Loucy (cell line): ENCODE measurements at regions not wholly inside any gene's neighbourhood (a gene's known extent, or its start where the extent isn't known, plus 50 kb on each side); places are given as distances from the start of the nearest gene placed in this dataset.

ENCODE experiments used
- CTCF ChIP-seq: fragments of 200-600 bp; sonication (generic); conservative IDR thresholded peaks from 2 replicates; pipeline ENCODE4 v1.5.1; 2014; ENCODE audit warnings: mild to moderate bottlenecking, antibody characterized with exemption, low read length
- EZH2phosphoT487 ChIP-seq: fragments of 200-600 bp; IDR thresholded peaks from 2 replicates; pipeline ENCODE4 v1.6.1; 2018; ENCODE audit warnings: antibody characterized with exemption, mild to moderate bottlenecking, moderate library complexity, borderline replicate concordance

DNA sequence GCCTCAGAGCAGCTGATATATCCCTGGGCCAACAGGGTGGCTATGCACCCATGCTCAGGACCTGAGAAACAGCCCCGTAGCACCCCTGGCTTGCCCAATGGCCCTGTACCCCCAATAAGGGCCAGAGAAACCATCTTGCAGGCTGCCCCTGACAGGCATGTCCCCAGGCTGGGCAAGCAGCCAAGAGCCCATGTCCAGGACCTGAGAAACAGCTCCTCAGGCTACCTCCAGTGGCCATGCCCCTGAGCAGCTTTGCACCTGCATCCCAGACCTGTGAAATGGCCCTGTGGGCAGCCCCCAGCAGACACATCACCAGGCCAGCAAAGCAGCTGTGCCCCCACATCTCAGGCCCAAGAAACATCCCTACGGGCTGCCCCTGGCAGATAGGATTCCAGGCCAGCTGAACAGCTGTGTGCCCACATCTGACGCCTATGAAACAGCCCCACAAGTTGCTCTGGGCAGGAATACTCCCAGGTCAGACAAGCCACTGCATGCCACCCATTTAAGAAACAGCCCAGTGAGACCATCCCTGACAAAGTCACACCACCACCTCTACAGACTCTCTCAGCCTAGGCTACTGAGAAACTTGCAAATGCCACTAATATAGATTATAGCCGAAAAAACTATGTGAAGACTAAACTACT, 84.1 kb downstream of the TMEM237 start:
- TF ChIP-seq CTCF (no peak), EZH2phosphoT487 (no peak)
